ENCODE measurements at regions not wholly inside any gene's neighbourhood (a gene's known extent, or its start where the extent isn't known, plus 50 kb on each side); places are given as distances from the start of the nearest gene placed in this dataset.

- no peak overlapping the region for H3K27ac ChIP-seq
- no peaks in the 10 kb centered on the region for H3K36me3 ChIP-seq (ENCODE audit: insufficient read depth in 1 of 2, low read depth in 1 of 2)
- peaks cover 2% of the 10 kb centered on the region for H3K4me1 ChIP-seq
- no peaks in the 10 kb centered on the region for H3K9me3 ChIP-seq
- TF ChIP-seq CTCF (IDR thresholded peaks at IDR 0.05) = no peak
- intact Hi-C loops (cut with DNase I) = no loop called here
- no peak for ATAC-seq
- no peak for DNase-seq
- no peak overlapping the region for H3K4me3 ChIP-seq
- no peaks in the 10 kb centered on the region for H3K27me3 ChIP-seq (ENCODE audit: insufficient read depth in 3 of 3, low read length in 2 of 3)
- 78 to 89% (median 81%) methylated on average over 2 of the region's 2 CpGs for WGBS, 3 donors
Measured at GRCh38 chr10:33720161-33720560, 385.7 kb upstream of the NRP1 start.

GRCh38 chr10:33719005-33719703 is 384.7 kb upstream of the NRP1 start:
- Histone ChIP-seq H3K9me3 (no peaks in the 10 kb centered on the region), H3K4me3 (no peak overlapping the region), H3K27ac (no peak overlapping the region), H3K36me3 (ENCODE audit: insufficient read depth in 1 of 2, low read depth in 1 of 2) (no peaks in the 10 kb centered on the region), H3K27me3 (ENCODE audit: insufficient read depth in 3 of 3, low read length in 2 of 3) (no peaks in the 10 kb centered on the region), H3K4me1 (peaks cover 5% of the 10 kb centered on the region)
- no peak for ATAC-seq
- no peak for TF ChIP-seq CTCF (IDR thresholded peaks at IDR 0.05)
- DNase-seq = no peak
- WGBS, 3 donors = 59 to 67% (median 63%) methylated on average over 8 of the region's 8 CpGs
- intact Hi-C loops (cut with DNase I) = loop anchor here in 1 of 2 donors (10.0 kb wide), 1 partner anchor 384 kb away; the partner anchor contains the start of gene NRP1

- no peak for ATAC-seq
- DNase-seq = no peak
- H3K4me1 ChIP-seq = peaks cover 5% of the 10 kb centered on the region
- intact Hi-C loops (cut with DNase I) = loop anchor here in 1 of 2 donors (10.0 kb wide), 1 partner anchor 382 kb away; the partner anchor contains the start of gene NRP1
- no peak for TF ChIP-seq CTCF (IDR thresholded peaks at IDR 0.05)
- H3K27ac ChIP-seq = no peak overlapping the region
- H3K36me3 ChIP-seq (ENCODE audit: insufficient read depth in 1 of 2, low read depth in 1 of 2) = no peaks in the 10 kb centered on the region
- WGBS, 3 donors = 85 to 90% (median 88%) methylated on average over 2 of the region's 2 CpGs
- H3K9me3 ChIP-seq = no peaks in the 10 kb centered on the region
- no peak overlapping the region for H3K4me3 ChIP-seq
- no peaks in the 10 kb centered on the region for H3K27me3 ChIP-seq (ENCODE audit: insufficient read depth in 3 of 3, low read length in 2 of 3)
Measured at GRCh38 chr10:33716501-33717267, 382.2 kb upstream of the NRP1 start.

- Histone ChIP-seq H3K27ac (no peak overlapping the region), H3K36me3 (ENCODE audit: insufficient read depth in 1 of 2, low read depth in 1 of 2) (no peaks in the 10 kb centered on the region), H3K9me3 (no peaks in the 10 kb centered on the region), H3K4me3 (no peak overlapping the region), H3K27me3 (ENCODE audit: insufficient read depth in 3 of 3, low read length in 2 of 3) (no peaks in the 10 kb centered on the region), H3K4me1 (peaks cover 5% of the 10 kb centered on the region)
- ATAC-seq (peak in 2 of 4 donors; percentile 61 to 64), DNase-seq (peak in 1 of 2 donors; percentile 52)
- 50 to 65% (median 52%) methylated on average over 16 of the region's 16 CpGs for WGBS, 3 donors
- no peak for TF ChIP-seq CTCF (IDR thresholded peaks at IDR 0.05)
- intact Hi-C loops (cut with DNase I) = loop anchor here in 1 of 2 donors (10.0 kb wide), 1 partner anchor 381 kb away; the partner anchor contains the start of gene NRP1
Measured at GRCh38 chr10:33715303-33715975, 381.0 kb upstream of the NRP1 start.

Measured in psoas muscle (tissue), 7 donors.